Duodenal mucosa (tissue), 2 donors: ENCODE measurements at regions not wholly inside any gene's neighbourhood (a gene's known extent, or its start where the extent isn't known, plus 50 kb on each side); places are given as distances from the start of the nearest gene placed in this dataset.
"Not testable (repeated sequence)": the region's sequence is repeated elsewhere in the genome, so short reads cannot be mapped to it uniquely, and the experiment has no call there.

ENCODE experiments used
- H3K27ac ChIP-seq: one replicate; pipeline ENCODE4 v1.7.0; 2013; ENCODE audit warnings: low read depth, low read length
- H3K27me3 ChIP-seq, 2 donors: one replicate each; pipeline ENCODE4 v1.7.0; 2013; ENCODE audit warnings: low read length in 2 of 2, control low read depth in 1 of 2; ENCODE audit not compliant: insufficient read depth in 2 of 2, control insufficient read depth in 1 of 2
- H3K36me3 ChIP-seq, 2 donors: one replicate each; pipeline ENCODE4 v1.7.0; 2013; ENCODE audit warnings: low read length in 2 of 2, control low read depth in 1 of 2; ENCODE audit not compliant: insufficient read depth in 2 of 2, control insufficient read depth in 1 of 2
- H3K4me1 ChIP-seq, 2 donors: one replicate each; pipeline ENCODE4 v1.7.0; 2013; ENCODE audit warnings: low read length in 2 of 2, control low read depth in 1 of 2; ENCODE audit not compliant: insufficient read depth in 2 of 2, control insufficient read depth in 1 of 2
- H3K4me3 ChIP-seq, 2 donors: one replicate each; pipeline ENCODE4 v1.7.0; 2013; ENCODE audit warnings: low read length in 2 of 2, low read depth in 1 of 2
- H3K9ac ChIP-seq, 2 donors: one replicate each; pipeline ENCODE4 v1.7.0; 2013; ENCODE audit warnings: low read length in 2 of 2, low read depth in 1 of 2
- H3K9me3 ChIP-seq, 2 donors: one replicate each; pipeline ENCODE4 v1.7.0; 2013; ENCODE audit warnings: low read length in 2 of 2, control low read depth in 1 of 2; ENCODE audit not compliant: control insufficient read depth in 1 of 2

GRCh38 chr3:6667354-6667753 lies 193.6 kb upstream of the GRM7 start:
- no peak overlapping the region for H3K9ac ChIP-seq
- no peaks in the 10 kb centered on the region for H3K36me3 ChIP-seq
- no peaks in the 10 kb centered on the region for H3K27me3 ChIP-seq
- H3K4me1 ChIP-seq: no peaks in the 10 kb centered on the region
- H3K27ac ChIP-seq: no peak overlapping the region
- H3K9me3 ChIP-seq: peaks cover 0 to 6% of the 10 kb centered on the region in 2 donors
- H3K4me3 ChIP-seq: no peak overlapping the region

GRCh38 chr3:6671363-6671762 lies 189.6 kb upstream of the GRM7 start:
- H3K27me3 ChIP-seq: no peaks in the 10 kb centered on the region
- H3K9me3 ChIP-seq: peaks cover 0 to 5% of the 10 kb centered on the region in 2 donors
- no peaks in the 10 kb centered on the region for H3K36me3 ChIP-seq
- H3K27ac ChIP-seq: no peak overlapping the region
- H3K4me1 ChIP-seq: no peaks in the 10 kb centered on the region
- H3K9ac ChIP-seq: no peak overlapping the region
- H3K4me3 ChIP-seq: no peak overlapping the region

- Histone ChIP-seq H3K27me3 (no peaks in the 10 kb centered on the region), H3K9ac (no peak overlapping the region), H3K9me3 (no peaks in the 10 kb centered on the region), H3K27ac (no peak overlapping the region), H3K4me3 (no peak overlapping the region), H3K4me1 (no peaks in the 10 kb centered on the region), H3K36me3 (no peaks in the 10 kb centered on the region)
These were observed 181.4 kb upstream of the GRM7 start for GRCh38 chr3:6679510-6679909.

GRCh38 chr3:6680119-6680806 lies 180.7 kb upstream of the GRM7 start:
- no peak overlapping the region for H3K27ac ChIP-seq
- no peaks in the 10 kb centered on the region for H3K9me3 ChIP-seq
- no peaks in the 10 kb centered on the region for H3K4me1 ChIP-seq
- no peaks in the 10 kb centered on the region for H3K27me3 ChIP-seq
- no peak overlapping the region for H3K4me3 ChIP-seq
- no peaks in the 10 kb centered on the region for H3K36me3 ChIP-seq
- H3K9ac ChIP-seq: no peak overlapping the region

GRCh38 chr3:6697285-6697684 lies 163.6 kb upstream of the GRM7 start:
- Histone ChIP-seq H3K27ac (no peak overlapping the region), H3K4me1 (no peaks in the 10 kb centered on the region), H3K36me3 (no peaks in the 10 kb centered on the region), H3K27me3 (no peaks in the 10 kb centered on the region), H3K9me3 (no peaks in the 10 kb centered on the region), H3K9ac (no peak overlapping the region), H3K4me3 (no peak overlapping the region)

GRCh38 chr3:6697722-6698121 lies 163.2 kb upstream of the GRM7 start:
- Histone ChIP-seq H3K9me3 (no peaks in the 10 kb centered on the region), H3K27ac (no peak overlapping the region), H3K4me3 (no peak overlapping the region), H3K27me3 (no peaks in the 10 kb centered on the region), H3K4me1 (no peaks in the 10 kb centered on the region), H3K9ac (no peak overlapping the region), H3K36me3 (no peaks in the 10 kb centered on the region)

- H3K27ac ChIP-seq, H3K4me1 ChIP-seq, H3K4me3 ChIP-seq, H3K27me3 ChIP-seq, H3K36me3 ChIP-seq, H3K9me3 ChIP-seq, H3K9ac ChIP-seq: not testable (repeated sequence)
These were observed 156.1 kb upstream of the GRM7 start for GRCh38 chr3:6704817-6705216.

GRCh38 chr3:6706777-6707176 lies 154.1 kb upstream of the GRM7 start:
- Histone ChIP-seq H3K27me3 (no peaks in the 10 kb centered on the region), H3K9me3 (no peaks in the 10 kb centered on the region), H3K4me1 (no peaks in the 10 kb centered on the region), H3K9ac (no peak overlapping the region), H3K36me3 (no peaks in the 10 kb centered on the region), H3K27ac (no peak overlapping the region), H3K4me3 (no peak overlapping the region)

GRCh38 chr3:6709178-6709577 lies 151.7 kb upstream of the GRM7 start:
- no peak overlapping the region for H3K27ac ChIP-seq
- no peaks in the 10 kb centered on the region for H3K36me3 ChIP-seq
- no peaks in the 10 kb centered on the region for H3K4me1 ChIP-seq
- H3K9ac ChIP-seq: no peak overlapping the region
- no peak overlapping the region for H3K4me3 ChIP-seq
- H3K9me3 ChIP-seq: no peaks in the 10 kb centered on the region
- no peaks in the 10 kb centered on the region for H3K27me3 ChIP-seq

- H3K27me3 ChIP-seq: no peaks in the 10 kb centered on the region
- H3K4me3 ChIP-seq: no peak overlapping the region
- no peak overlapping the region for H3K27ac ChIP-seq
- H3K9me3 ChIP-seq: no peaks in the 10 kb centered on the region
- no peaks in the 10 kb centered on the region for H3K36me3 ChIP-seq
- no peaks in the 10 kb centered on the region for H3K4me1 ChIP-seq
- H3K9ac ChIP-seq: no peak overlapping the region
These were observed 146.0 kb upstream of the GRM7 start for GRCh38 chr3:6714962-6715361.

GRCh38 chr3:6716420-6716819 lies 144.5 kb upstream of the GRM7 start:
- Histone ChIP-seq H3K4me1 (no peaks in the 10 kb centered on the region), H3K4me3 (no peak overlapping the region), H3K9ac (no peak overlapping the region), H3K9me3 (no peaks in the 10 kb centered on the region), H3K27me3 (no peaks in the 10 kb centered on the region), H3K36me3 (no peaks in the 10 kb centered on the region), H3K27ac (no peak overlapping the region)
